Esophagus (tissue), 2 donors: ENCODE measurements at regions not wholly inside any gene's neighbourhood (a gene's known extent, or its start where the extent isn't known, plus 50 kb on each side); places are given as distances from the start of the nearest gene placed in this dataset.
"Not testable (repeated sequence)": the region's sequence is repeated elsewhere in the genome, so short reads cannot be mapped to it uniquely, and the experiment has no call there.

Experiments used
- H3K27ac ChIP-seq, 2 donors: one replicate each; pipeline ENCODE4 v1.5.1; 2013; ENCODE audit warnings: low read depth in 2 of 2, mild to moderate bottlenecking in 2 of 2, inconsistent platforms in 1 of 2, low read length in 1 of 2, moderate library complexity in 1 of 2
- H3K27me3 ChIP-seq, 2 donors: one replicate each; pipeline ENCODE4 v1.6.1; 2013; ENCODE audit warnings: low read length in 2 of 2, control low read depth in 1 of 2, mild to moderate bottlenecking in 1 of 2; ENCODE audit not compliant: insufficient read depth in 2 of 2, control insufficient read depth in 1 of 2
- H3K36me3 ChIP-seq, 2 donors: one replicate each; pipeline ENCODE4 v1.6.1; 2013; ENCODE audit warnings: low read length in 1 of 2; ENCODE audit not compliant: control insufficient read depth in 2 of 2, insufficient read depth in 2 of 2
- H3K4me1 ChIP-seq, 2 donors: one replicate each; pipeline ENCODE4 v1.6.1; 2013; ENCODE audit warnings: low read length in 1 of 2; ENCODE audit not compliant: control insufficient read depth in 2 of 2, insufficient read depth in 2 of 2
- H3K4me3 ChIP-seq, 2 donors: one replicate each; pipeline ENCODE4 v1.5.1; 2013; ENCODE audit warnings: low read length in 2 of 2, mild to moderate bottlenecking in 2 of 2, low read depth in 1 of 2, moderate library complexity in 1 of 2
- H3K9me3 ChIP-seq, 2 donors: one replicate each; pipeline ENCODE4 v1.6.1; 2013; ENCODE audit warnings: mild to moderate bottlenecking in 2 of 2, low read depth in 1 of 2, low read length in 1 of 2, moderate library complexity in 1 of 2; ENCODE audit not compliant: control insufficient read depth in 2 of 2, insufficient read depth in 1 of 2
- WGBS, 2 donors: extraction: QIAGEN DNeasy Blood & Tissue Kit; methylation state at CpG; one replicate each; pipeline ENCODE4 v1.1.7; 2013; 5-methylcytosine and 5-hydroxymethylcytosine counted together
- donor health status: healthy with polysubstance abuse.
- donor health status: Bipolar disorder and iron deficiency.

- no peaks in the 10 kb centered on the region for H3K9me3 ChIP-seq
- H3K27me3 ChIP-seq, result no peaks in the 10 kb centered on the region
- no peak overlapping the region for H3K27ac ChIP-seq
- H3K36me3 ChIP-seq, result no peaks in the 10 kb centered on the region
- no peak overlapping the region for H3K4me3 ChIP-seq
- no peaks in the 10 kb centered on the region for H3K4me1 ChIP-seq
Observed at GRCh38 chr2:192901446-192901845, 706.7 kb upstream of the TMEFF2 start.

GRCh38 chr2:192899466-192899865 is 704.7 kb upstream of the TMEFF2 start:
- 77 to 88% methylated on average over 3 of the region's 3 CpGs for WGBS, 2 donors
- H3K27ac ChIP-seq, result no peak overlapping the region
- H3K36me3 ChIP-seq, result no peaks in the 10 kb centered on the region
- H3K4me3 ChIP-seq, result no peak overlapping the region
- H3K4me1 ChIP-seq, result no peaks in the 10 kb centered on the region
- H3K27me3 ChIP-seq, result no peaks in the 10 kb centered on the region
- no peaks in the 10 kb centered on the region for H3K9me3 ChIP-seq

DNA sequence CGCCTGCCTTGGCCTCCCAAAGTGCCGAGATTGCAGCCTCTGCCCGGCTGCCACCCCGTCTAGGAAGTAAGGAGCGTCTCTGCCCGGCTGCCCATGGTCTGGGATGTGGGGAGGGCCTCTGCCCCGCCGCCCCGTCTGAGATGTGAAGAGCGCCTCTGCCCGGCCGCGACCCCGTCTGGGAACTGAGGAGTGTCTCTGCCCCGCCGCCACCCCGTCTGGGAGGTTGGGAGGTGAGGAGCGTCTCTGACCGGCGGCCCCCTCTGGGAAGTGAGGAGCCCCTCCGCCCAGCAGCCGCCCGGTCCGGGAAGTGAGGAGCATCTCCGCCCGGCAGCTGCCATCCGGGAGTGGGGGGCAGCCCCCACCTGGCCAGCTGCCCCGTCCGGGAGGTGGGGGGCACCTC is 699.2 kb upstream of the TMEFF2 start:
- not testable (repeated sequence) for H3K36me3 ChIP-seq, H3K9me3 ChIP-seq, H3K4me3 ChIP-seq, H3K27me3 ChIP-seq, H3K4me1 ChIP-seq, H3K27ac ChIP-seq
- WGBS, 2 donors, result 95 to 96% methylated on average over 29 of the region's 29 CpGs

DNA sequence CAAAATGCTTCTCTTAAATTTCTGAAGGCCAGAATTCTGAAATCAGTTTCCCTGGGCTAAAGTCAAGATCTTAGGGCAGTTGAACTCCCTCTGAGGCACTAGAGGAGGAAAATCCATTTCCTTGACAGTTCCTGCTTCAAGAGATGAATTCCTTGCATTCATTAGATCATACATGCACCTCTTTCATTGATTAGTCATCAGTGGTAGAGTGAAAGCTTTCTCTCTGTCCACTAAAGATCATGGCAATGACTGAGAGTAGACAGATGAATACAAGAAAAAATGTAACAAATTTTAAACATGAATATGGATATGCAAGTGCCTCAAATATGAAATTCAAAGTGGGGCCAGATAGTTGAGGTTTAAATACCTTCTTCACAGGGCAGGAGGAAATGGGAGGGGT is 693.4 kb upstream of the TMEFF2 start:
- no peak overlapping the region for H3K4me3 ChIP-seq
- H3K36me3 ChIP-seq, result no peaks in the 10 kb centered on the region
- no peaks in the 10 kb centered on the region for H3K9me3 ChIP-seq
- H3K27me3 ChIP-seq, result no peaks in the 10 kb centered on the region
- H3K4me1 ChIP-seq, result no peaks in the 10 kb centered on the region
- H3K27ac ChIP-seq, result no peak overlapping the region

- Histone ChIP-seq H3K4me3 (no peak overlapping the region), H3K9me3 (no peaks in the 10 kb centered on the region), H3K4me1 (no peaks in the 10 kb centered on the region), H3K36me3 (no peaks in the 10 kb centered on the region), H3K27ac (no peak overlapping the region), H3K27me3 (no peaks in the 10 kb centered on the region)
- 33 to 41% methylated on average over 1 of the region's 1 CpG for WGBS, 2 donors
Observed at GRCh38 chr2:192887337-192887736, 692.6 kb upstream of the TMEFF2 start.

DNA sequence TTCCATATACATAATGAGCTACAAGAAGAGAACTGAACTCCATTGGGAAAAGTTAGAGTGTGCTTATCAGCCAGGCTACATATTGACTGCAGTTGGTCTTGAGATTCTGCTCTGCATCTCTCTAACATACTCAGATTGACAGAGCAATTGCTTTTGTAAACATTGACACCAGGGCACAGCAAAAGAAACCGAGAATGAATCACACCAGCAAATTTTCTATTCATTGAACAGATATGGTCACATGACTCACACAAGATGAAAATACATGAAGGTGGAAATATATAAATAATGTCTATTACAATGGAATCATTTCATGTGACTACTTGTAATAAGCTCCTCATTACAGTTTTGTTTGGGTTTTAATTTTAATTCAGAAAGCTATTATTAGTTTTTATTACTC is 691.9 kb upstream of the TMEFF2 start:
- H3K9me3 ChIP-seq, result no peaks in the 10 kb centered on the region
- 40 to 46% methylated on average over 1 of the region's 1 CpG for WGBS, 2 donors
- no peak overlapping the region for H3K27ac ChIP-seq
- H3K27me3 ChIP-seq, result peaks cover 0 to 3% of the 10 kb centered on the region in 2 donors
- no peaks in the 10 kb centered on the region for H3K4me1 ChIP-seq
- no peaks in the 10 kb centered on the region for H3K36me3 ChIP-seq
- H3K4me3 ChIP-seq, result no peak overlapping the region

DNA sequence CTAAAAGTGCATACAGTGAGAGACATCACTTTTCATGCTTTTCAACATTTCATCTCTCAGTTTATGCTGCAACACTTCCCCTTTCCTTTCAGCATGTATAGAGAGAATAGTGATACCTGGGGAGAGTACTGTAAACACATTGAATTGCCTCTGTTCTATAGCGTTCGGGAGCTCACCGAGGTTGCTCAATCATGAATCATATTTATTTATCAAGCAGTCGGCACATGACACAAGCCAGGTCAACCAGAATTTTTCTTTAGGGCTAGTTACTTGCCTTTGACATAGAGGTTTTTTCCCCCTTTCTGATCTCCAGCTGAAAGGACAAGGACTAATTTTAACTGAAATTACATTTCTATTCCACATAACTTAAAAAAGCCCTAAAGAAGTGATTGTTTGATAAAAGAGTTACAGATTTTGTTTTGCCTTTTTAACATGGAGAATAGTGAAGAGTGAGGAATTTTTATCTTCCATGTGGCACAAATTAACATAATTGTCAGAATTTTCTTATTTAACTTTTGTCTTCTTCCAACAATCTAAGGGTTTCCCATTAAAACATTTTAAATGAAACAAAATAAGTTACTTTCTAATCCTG is 690.9 kb upstream of the TMEFF2 start:
- H3K27ac ChIP-seq, result no peak overlapping the region
- no peaks in the 10 kb centered on the region for H3K36me3 ChIP-seq
- H3K9me3 ChIP-seq, result no peaks in the 10 kb centered on the region
- no peaks in the 10 kb centered on the region for H3K4me1 ChIP-seq
- H3K4me3 ChIP-seq, result no peak overlapping the region
- H3K27me3 ChIP-seq, result peaks cover 0 to 3% of the 10 kb centered on the region in 2 donors
- 22 to 35% methylated on average over 4 of the region's 4 CpGs for WGBS, 2 donors

DNA sequence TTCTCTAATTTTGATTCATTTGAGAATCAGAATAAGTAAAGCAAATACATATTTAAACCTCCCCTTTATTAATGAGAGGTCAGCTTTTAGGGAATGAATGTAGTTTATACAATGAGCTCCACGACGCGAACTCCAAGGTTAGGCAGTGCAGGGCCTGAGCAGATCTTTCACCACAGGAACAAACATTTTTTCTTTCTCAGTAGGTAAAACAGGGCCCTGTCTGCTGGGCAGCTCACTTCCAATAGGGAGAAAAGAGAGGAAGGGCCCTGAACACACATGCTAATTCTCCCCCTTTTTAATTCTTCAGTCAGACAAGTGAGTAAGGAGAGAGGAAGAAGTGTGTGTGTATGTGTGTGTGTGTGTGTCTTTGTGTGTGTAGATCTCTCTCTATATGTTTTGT is 682.4 kb upstream of the TMEFF2 start:
- no peak overlapping the region for H3K27ac ChIP-seq
- H3K4me1 ChIP-seq, result no peaks in the 10 kb centered on the region
- no peaks in the 10 kb centered on the region for H3K36me3 ChIP-seq
- WGBS, 2 donors, result 67 to 78% methylated on average over 3 of the region's 3 CpGs
- no peaks in the 10 kb centered on the region for H3K9me3 ChIP-seq
- H3K4me3 ChIP-seq, result no peak overlapping the region
- peaks cover 0 to 3% of the 10 kb centered on the region in 2 donors for H3K27me3 ChIP-seq

GRCh38 chr2:192876698-192877097 is 682.0 kb upstream of the TMEFF2 start:
- no peaks in the 10 kb centered on the region for H3K9me3 ChIP-seq
- no peaks in the 10 kb centered on the region for H3K36me3 ChIP-seq
- no peak overlapping the region for H3K4me3 ChIP-seq
- H3K27ac ChIP-seq, result no peak overlapping the region
- no peaks in the 10 kb centered on the region for H3K4me1 ChIP-seq
- no peaks in the 10 kb centered on the region for H3K27me3 ChIP-seq
- 70 to 76% methylated on average over 2 of the region's 2 CpGs for WGBS, 2 donors

GRCh38 chr2:192854706-192855105 is 660.0 kb upstream of the TMEFF2 start:
- H3K27ac ChIP-seq, result no peak overlapping the region
- no peaks in the 10 kb centered on the region for H3K4me1 ChIP-seq
- no peak overlapping the region for H3K4me3 ChIP-seq
- H3K36me3 ChIP-seq, result no peaks in the 10 kb centered on the region
- no peaks in the 10 kb centered on the region for H3K27me3 ChIP-seq
- WGBS, 2 donors, result 77 to 92% methylated on average over 1 of the region's 1 CpG
- H3K9me3 ChIP-seq, result no peaks in the 10 kb centered on the region
